Breast epithelium (tissue), 3 donors: ENCODE measurements at regions not wholly inside any gene's neighbourhood (a gene's known extent, or its start where the extent isn't known, plus 50 kb on each side); places are given as distances from the start of the nearest gene placed in this dataset.

Source experiments
- POLR2A ChIP-seq: fragments of 450-650 bp; IDR thresholded peaks from one replicate; pipeline ENCODE4 v1.6.1; 2016; ENCODE audit warnings: antibody characterized with exemption, mild to moderate bottlenecking, moderate library complexity
- TF ChIP-seq, protein P1 (sequence below), 3 donors: fragments of 450-650 bp; IDR thresholded peaks; one replicate each; pipeline ENCODE4 v1.5.1; 2016 to 2017; ENCODE audit warnings: antibody characterized with exemption in 3 of 3, mild to moderate bottlenecking in 3 of 3, moderate library complexity in 3 of 3

DNA sequence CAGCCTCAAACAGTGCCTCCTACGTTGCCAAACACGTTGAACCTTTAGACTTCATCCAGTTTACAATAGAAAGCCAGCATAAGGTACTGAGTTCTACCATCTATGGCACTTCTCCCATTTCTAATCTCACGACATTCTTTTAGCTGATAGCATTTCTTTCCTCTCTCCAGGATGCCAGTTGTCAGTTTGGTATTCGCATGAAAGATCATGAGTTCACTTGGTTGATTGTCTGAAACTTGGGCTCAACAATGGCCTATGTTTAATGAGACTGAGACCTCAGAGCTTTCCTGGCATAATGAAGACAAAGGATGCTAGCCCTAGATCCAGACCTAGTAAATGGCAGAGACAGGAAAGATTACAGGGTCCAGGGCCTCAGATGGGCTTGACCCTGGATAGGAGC is 69.2 kb upstream of the SPRY1 start:
- TF ChIP-seq, protein P1, sequence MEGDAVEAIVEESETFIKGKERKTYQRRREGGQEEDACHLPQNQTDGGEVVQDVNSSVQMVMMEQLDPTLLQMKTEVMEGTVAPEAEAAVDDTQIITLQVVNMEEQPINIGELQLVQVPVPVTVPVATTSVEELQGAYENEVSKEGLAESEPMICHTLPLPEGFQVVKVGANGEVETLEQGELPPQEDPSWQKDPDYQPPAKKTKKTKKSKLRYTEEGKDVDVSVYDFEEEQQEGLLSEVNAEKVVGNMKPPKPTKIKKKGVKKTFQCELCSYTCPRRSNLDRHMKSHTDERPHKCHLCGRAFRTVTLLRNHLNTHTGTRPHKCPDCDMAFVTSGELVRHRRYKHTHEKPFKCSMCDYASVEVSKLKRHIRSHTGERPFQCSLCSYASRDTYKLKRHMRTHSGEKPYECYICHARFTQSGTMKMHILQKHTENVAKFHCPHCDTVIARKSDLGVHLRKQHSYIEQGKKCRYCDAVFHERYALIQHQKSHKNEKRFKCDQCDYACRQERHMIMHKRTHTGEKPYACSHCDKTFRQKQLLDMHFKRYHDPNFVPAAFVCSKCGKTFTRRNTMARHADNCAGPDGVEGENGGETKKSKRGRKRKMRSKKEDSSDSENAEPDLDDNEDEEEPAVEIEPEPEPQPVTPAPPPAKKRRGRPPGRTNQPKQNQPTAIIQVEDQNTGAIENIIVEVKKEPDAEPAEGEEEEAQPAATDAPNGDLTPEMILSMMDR (IDR thresholded peaks at IDR 0.05): no peak
- TF ChIP-seq POLR2A: no peak
